ENCODE measurements at regions not wholly inside any gene's neighbourhood (a gene's known extent, or its start where the extent isn't known, plus 50 kb on each side); places are given as distances from the start of the nearest gene placed in this dataset.

DNA sequence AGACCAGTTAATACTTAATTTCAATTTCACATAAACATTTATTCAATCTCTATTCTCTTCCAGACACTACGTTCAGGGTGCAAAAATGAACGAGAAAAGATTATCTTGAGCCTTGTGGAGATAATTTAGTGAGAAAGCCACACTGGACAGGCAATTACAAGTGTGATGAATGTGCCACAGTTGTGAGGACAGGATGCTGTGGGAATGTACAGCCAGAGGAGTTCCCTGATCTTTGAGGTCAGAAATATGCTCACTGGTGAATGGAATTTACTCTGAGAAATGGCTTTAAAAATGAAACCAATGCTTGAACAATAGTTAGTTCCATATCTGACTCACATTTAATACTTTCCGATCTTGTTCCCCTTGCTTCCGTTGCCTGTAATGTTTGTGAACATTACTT is 864.8 kb downstream of the GATA3 start:
- H3K9me3 Mint-ChIP-seq: no peaks in the 10 kb centered on the region
- H3K4me3 Mint-ChIP-seq: no peak overlapping the region
- no peaks in the 10 kb centered on the region for H3K36me3 Mint-ChIP-seq (ENCODE audit: low read depth)
- H3K4me1 Mint-ChIP-seq: no peaks in the 10 kb centered on the region
- TF ChIP-seq, protein P1, sequence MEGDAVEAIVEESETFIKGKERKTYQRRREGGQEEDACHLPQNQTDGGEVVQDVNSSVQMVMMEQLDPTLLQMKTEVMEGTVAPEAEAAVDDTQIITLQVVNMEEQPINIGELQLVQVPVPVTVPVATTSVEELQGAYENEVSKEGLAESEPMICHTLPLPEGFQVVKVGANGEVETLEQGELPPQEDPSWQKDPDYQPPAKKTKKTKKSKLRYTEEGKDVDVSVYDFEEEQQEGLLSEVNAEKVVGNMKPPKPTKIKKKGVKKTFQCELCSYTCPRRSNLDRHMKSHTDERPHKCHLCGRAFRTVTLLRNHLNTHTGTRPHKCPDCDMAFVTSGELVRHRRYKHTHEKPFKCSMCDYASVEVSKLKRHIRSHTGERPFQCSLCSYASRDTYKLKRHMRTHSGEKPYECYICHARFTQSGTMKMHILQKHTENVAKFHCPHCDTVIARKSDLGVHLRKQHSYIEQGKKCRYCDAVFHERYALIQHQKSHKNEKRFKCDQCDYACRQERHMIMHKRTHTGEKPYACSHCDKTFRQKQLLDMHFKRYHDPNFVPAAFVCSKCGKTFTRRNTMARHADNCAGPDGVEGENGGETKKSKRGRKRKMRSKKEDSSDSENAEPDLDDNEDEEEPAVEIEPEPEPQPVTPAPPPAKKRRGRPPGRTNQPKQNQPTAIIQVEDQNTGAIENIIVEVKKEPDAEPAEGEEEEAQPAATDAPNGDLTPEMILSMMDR (IDR thresholded peaks at IDR 0.05): no peak
- H3K27ac Mint-ChIP-seq: no peak overlapping the region
- DNase-seq: no peak
- no peaks in the 10 kb centered on the region for H3K27me3 Mint-ChIP-seq (ENCODE audit: low read depth, poor library complexity)

DNA sequence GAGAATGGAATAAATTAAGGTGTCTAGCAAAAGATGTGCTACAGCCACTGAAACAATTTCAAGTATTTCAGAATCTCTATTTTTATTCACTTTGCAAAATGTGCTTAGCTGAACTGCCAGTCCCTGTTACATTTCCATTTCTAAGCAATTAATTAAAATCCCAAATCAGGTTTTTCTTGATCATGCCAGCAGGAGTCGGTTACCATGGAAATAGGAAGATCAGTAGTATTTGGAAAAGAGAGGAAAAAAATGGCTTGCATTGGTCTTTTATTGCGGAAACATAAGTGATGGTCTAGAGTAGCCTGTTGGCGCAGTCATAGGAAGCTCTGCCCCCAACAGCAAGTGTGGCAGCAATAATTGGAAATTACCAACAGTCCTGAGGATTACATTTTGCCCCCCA is 867.1 kb downstream of the GATA3 start:
- Mint-ChIP-seq H3K4me1 (no peaks in the 10 kb centered on the region), H3K27me3 (ENCODE audit: low read depth, poor library complexity) (no peaks in the 10 kb centered on the region), H3K4me3 (no peak overlapping the region), H3K27ac (no peak overlapping the region), H3K36me3 (ENCODE audit: low read depth) (no peaks in the 10 kb centered on the region), H3K9me3 (no peaks in the 10 kb centered on the region)
- DNase-seq: no peak
- TF ChIP-seq, protein P1 (IDR thresholded peaks at IDR 0.05): no peak

DNA sequence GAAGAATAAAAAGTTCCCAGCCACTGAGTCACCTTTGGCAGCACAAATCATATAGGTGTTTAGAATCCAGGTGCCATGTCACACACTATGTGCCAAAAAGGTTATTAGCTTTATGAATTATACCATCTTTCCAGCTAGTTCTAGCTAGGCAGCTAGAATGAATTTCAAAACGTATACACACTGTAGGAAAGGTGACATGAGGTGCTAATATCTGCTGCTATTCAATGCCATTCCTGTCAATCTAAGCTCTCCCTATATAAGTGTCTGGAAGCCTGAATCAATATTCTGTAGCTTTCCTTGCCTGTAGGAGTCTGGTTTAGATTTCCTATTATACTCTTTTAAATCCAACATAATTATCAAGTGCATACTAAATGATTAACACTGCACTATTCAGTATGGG is 868.6 kb downstream of the GATA3 start:
- no peaks in the 10 kb centered on the region for H3K27me3 Mint-ChIP-seq (ENCODE audit: low read depth, poor library complexity)

DNA sequence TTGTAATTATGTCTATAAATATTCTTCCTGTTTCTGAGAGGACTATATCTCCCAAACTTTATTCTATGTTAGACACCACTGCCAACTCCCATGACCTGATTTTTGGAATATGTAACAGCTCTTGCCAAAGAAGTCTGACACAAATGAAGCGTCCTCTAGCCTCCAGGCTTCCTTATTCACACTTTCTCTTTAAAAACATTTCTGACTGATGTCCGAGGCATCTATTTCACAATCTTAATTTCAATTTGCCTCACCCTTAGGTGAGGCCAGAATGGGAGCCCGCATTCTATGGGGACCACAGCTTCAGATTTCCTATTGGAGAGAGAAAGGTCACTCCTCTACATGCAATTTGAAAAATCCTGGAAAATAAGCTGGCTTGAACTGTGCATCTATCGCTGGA is 873.2 kb downstream of the GATA3 start:
- no peaks in the 10 kb centered on the region for H3K9me3 Mint-ChIP-seq
- H3K4me1 Mint-ChIP-seq: no peaks in the 10 kb centered on the region
- no peak overlapping the region for H3K27ac Mint-ChIP-seq
- DNase-seq: no peak
- TF ChIP-seq, protein P1 (IDR thresholded peaks at IDR 0.05): no peak
- H3K36me3 Mint-ChIP-seq (ENCODE audit: low read depth): no peaks in the 10 kb centered on the region
- no peak overlapping the region for H3K4me3 Mint-ChIP-seq
- peaks cover 10% of the 10 kb centered on the region for H3K27me3 Mint-ChIP-seq (ENCODE audit: low read depth, poor library complexity)

More for the DNA sequence above, 868.6 kb downstream of the GATA3 start:
- H3K9me3 Mint-ChIP-seq: no peaks in the 10 kb centered on the region
- H3K4me1 Mint-ChIP-seq: no peaks in the 10 kb centered on the region
- no peak for DNase-seq
- TF ChIP-seq, protein P1 (IDR thresholded peaks at IDR 0.05): no peak
- no peak overlapping the region for H3K27ac Mint-ChIP-seq
- no peaks in the 10 kb centered on the region for H3K36me3 Mint-ChIP-seq (ENCODE audit: low read depth)
- H3K4me3 Mint-ChIP-seq: no peak overlapping the region

DNA sequence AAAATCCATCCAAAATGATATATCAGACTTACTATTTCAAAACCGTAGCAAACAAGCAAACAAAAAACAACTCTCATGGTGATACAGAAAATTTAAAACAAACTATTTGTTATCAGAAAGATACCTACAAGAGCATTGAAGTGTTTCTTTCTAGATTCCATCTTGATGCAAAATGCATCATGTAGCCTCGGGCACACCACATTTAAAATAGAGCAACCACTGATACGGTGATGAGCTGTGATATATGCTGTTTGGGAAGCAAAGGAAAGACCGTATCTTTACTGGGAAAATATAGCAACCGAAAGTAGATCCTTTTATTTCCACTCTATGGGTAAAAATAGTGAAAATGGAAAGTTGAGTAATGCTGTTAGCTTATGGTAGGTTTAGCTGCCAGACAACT is 892.0 kb downstream of the GATA3 start:
- H3K9me3 Mint-ChIP-seq: peaks cover 4% of the 10 kb centered on the region
- no peak overlapping the region for H3K4me3 Mint-ChIP-seq
- H3K27ac Mint-ChIP-seq: no peak overlapping the region
- TF ChIP-seq, protein P1 (IDR thresholded peaks at IDR 0.05): no peak
- H3K36me3 Mint-ChIP-seq (ENCODE audit: low read depth): no peaks in the 10 kb centered on the region
- no peak for DNase-seq
- H3K4me1 Mint-ChIP-seq: no peaks in the 10 kb centered on the region
- no peaks in the 10 kb centered on the region for H3K27me3 Mint-ChIP-seq (ENCODE audit: low read depth, poor library complexity)

DNA sequence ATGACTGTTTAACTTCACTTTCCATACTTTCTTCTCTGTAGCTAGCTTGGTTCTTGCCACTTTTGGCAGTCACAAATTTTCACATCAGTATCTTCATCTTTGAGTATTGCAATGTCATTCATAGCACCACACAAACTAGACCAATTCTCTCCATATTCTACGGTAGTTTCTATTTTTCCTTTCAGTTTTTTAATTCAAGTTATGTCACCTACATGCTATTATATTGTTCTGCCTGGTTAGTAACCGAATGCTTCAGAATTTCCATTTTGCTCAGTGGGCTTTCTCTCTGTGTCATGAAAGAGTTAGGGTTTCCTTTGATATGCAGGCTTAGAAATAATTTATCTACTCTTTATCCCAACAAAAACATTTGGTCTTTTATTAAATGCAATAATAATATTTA is 896.5 kb downstream of the GATA3 start:
- Mint-ChIP-seq H3K36me3 (ENCODE audit: low read depth) (no peaks in the 10 kb centered on the region), H3K27me3 (ENCODE audit: low read depth, poor library complexity) (no peaks in the 10 kb centered on the region), H3K27ac (no peak overlapping the region), H3K9me3 (peaks cover 4% of the 10 kb centered on the region), H3K4me1 (no peaks in the 10 kb centered on the region), H3K4me3 (no peak overlapping the region)
- DNase-seq: no peak
- TF ChIP-seq, protein P1 (IDR thresholded peaks at IDR 0.05): no peak

Measured in nephron progenitor cell (in vitro differentiated cells).